Esophagus squamous epithelium (tissue), 4 donors: ENCODE measurements at regions not wholly inside any gene's neighbourhood (a gene's known extent, or its start where the extent isn't known, plus 50 kb on each side); places are given as distances from the start of the nearest gene placed in this dataset.

ENCODE experiments used
- CTCF ChIP-seq, 6 experiments: fragments of 450-650 bp in 4 of 6; fragments of 200-600 bp in 2 of 6; sonication (generic) in 2 of 6; IDR thresholded peaks; one replicate each; pipeline ENCODE4 v1.5.1; 2016 to 2019; ENCODE audit warnings: antibody characterized with exemption in 6 of 6, mild to moderate bottlenecking in 4 of 6, moderate library complexity in 4 of 6
- POLR2A ChIP-seq, 4 donors: fragments of 450-650 bp; IDR thresholded peaks; one replicate each; pipeline ENCODE4 v1.6.1; 2017; ENCODE audit warnings: antibody characterized with exemption in 4 of 4, mild to moderate bottlenecking in 4 of 4, moderate library complexity in 3 of 4

DNA sequence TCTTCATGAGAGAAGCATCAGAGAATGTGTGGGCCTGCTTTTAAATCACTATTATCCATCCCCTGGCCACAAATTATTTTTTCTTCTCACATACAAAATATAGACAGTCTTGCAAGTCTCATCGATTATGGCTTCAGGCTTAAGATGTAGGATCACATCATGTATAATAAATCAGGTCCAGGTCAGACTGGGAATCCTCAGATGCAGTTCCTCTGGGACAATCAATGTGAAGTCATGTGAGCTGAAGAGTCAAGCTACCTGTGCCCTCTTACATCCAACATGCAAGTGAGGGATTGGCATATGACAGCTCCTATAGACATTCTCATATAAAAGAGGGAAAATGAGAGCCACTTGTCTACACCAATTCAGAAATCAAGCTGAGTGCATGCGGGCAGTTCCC is 631.8 kb downstream of the PTPRU start:
- no peak for TF ChIP-seq POLR2A (IDR thresholded peaks at IDR 0.05)
- no peak for TF ChIP-seq CTCF (IDR thresholded peaks at IDR 0.05)
